Liver (tissue), 8 donors: ENCODE measurements at regions not wholly inside any gene's neighbourhood (a gene's known extent, or its start where the extent isn't known, plus 50 kb on each side); places are given as distances from the start of the nearest gene placed in this dataset.

Experiments used
- DNase-seq: peaks from one replicate; pipeline ENCODE4 v3.0.0-alpha.2; 2017; ENCODE audit warnings: low spot score
- H3K27ac ChIP-seq, 2 donors: one replicate each; pipeline ENCODE4 v1.7.0; 2013; ENCODE audit warnings: inconsistent platforms in 2 of 2, low read length in 2 of 2, control low read depth in 1 of 2, low read depth in 1 of 2, mild to moderate bottlenecking in 1 of 2
- H3K27me3 ChIP-seq, 4 donors: one replicate each; pipeline versions ENCODE4 v1.6.1 to v1.7.0; 2013; ENCODE audit warnings: low read length in 3 of 4, inconsistent platforms in 1 of 4, mild to moderate bottlenecking in 1 of 4, moderate library complexity in 1 of 4; ENCODE audit not compliant: control insufficient read depth in 4 of 4, insufficient read depth in 4 of 4
- H3K36me3 ChIP-seq, 4 donors: one replicate each; pipeline versions ENCODE4 v1.6.1 to v1.7.0; 2013; ENCODE audit warnings: low read length in 3 of 4, mild to moderate bottlenecking in 3 of 4, low read depth in 1 of 4, moderate library complexity in 1 of 4; ENCODE audit not compliant: control insufficient read depth in 4 of 4, insufficient read depth in 3 of 4
- H3K4me1 ChIP-seq, 4 donors: one replicate each; pipeline versions ENCODE4 v1.6.1 to v1.7.0; 2013; ENCODE audit warnings: low read length in 3 of 4, mild to moderate bottlenecking in 3 of 4, moderate library complexity in 1 of 4; ENCODE audit not compliant: control insufficient read depth in 4 of 4, insufficient read depth in 4 of 4
- H3K4me3 ChIP-seq, 3 donors: one replicate each; pipeline versions ENCODE4 v1.6.1 to v1.7.0; 2013; ENCODE audit warnings: low read length in 3 of 3, control low read depth in 1 of 3, low read depth in 1 of 3, mild to moderate bottlenecking in 1 of 3
- H3K9ac ChIP-seq, 2 donors: one replicate each; pipeline ENCODE4 v1.7.0; 2013; ENCODE audit warnings: low read length in 2 of 2, mild to moderate bottlenecking in 2 of 2, moderate library complexity in 2 of 2, control low read depth in 1 of 2, low read depth in 1 of 2
- H3K9me3 ChIP-seq, 4 donors: one replicate each; pipeline versions ENCODE4 v1.6.1 to v1.7.0; 2013; ENCODE audit warnings: low read length in 3 of 4; ENCODE audit not compliant: control insufficient read depth in 4 of 4
- ATF3 ChIP-seq: IDR thresholded peaks from 2 replicates; pipeline ENCODE4 v1.6.1; 2016; ENCODE audit warnings: antibody characterized with exemption
- CTCF ChIP-seq: fragments of 150-350 bp; IDR thresholded peaks from 2 replicates; pipeline ENCODE4 v1.5.1; 2017; ENCODE audit warnings: improper control_type of control experiment, low read depth, low read length; ENCODE audit not compliant: missing input control
- EGR1 ChIP-seq, 2 donors: IDR thresholded peaks; 2 replicates each; pipeline ENCODE4 v1.6.1; 2016 to 2018; ENCODE audit warnings: antibody characterized with exemption in 2 of 2, low read depth in 2 of 2
- FOXA1 ChIP-seq: IDR thresholded peaks from 2 replicates; pipeline ENCODE4 v1.6.1; 2016; ENCODE audit warnings: antibody characterized with exemption
- FOXA2 ChIP-seq: IDR thresholded peaks from 2 replicates; pipeline ENCODE4 v1.6.1; 2016; ENCODE audit warnings: antibody characterized with exemption
- GABPA ChIP-seq, 2 donors: IDR thresholded peaks in 1 of 2; conservative IDR thresholded peaks in 1 of 2; 2 replicates each; pipeline ENCODE4 v1.6.1; 2016; ENCODE audit warnings: antibody characterized with exemption in 2 of 2, mild to moderate bottlenecking in 1 of 2, moderate library complexity in 1 of 2
- HNF4A ChIP-seq, 2 donors: conservative IDR thresholded peaks; 2 replicates each; pipeline ENCODE4 v1.6.1; 2016; ENCODE audit warnings: antibody characterized with exemption in 2 of 2, mild to moderate bottlenecking in 2 of 2
- HNF4G ChIP-seq: IDR thresholded peaks from 2 replicates; pipeline ENCODE4 v1.6.1; 2016; ENCODE audit warnings: antibody characterized with exemption
- JUND ChIP-seq, 2 donors: IDR thresholded peaks; 2 replicates each; pipeline ENCODE4 v1.6.1; 2016; ENCODE audit warnings: antibody characterized with exemption in 2 of 2
- MAX ChIP-seq: IDR thresholded peaks from 2 replicates; pipeline ENCODE4 v1.6.1; 2016; ENCODE audit warnings: antibody characterized with exemption
- RAD21 ChIP-seq, 2 donors: IDR thresholded peaks; 2 replicates each; pipeline ENCODE4 v1.6.1; 2016; ENCODE audit warnings: antibody characterized with exemption in 2 of 2, mild to moderate bottlenecking in 2 of 2
- RXRA ChIP-seq, 2 donors: IDR thresholded peaks; 2 replicates each; pipeline ENCODE4 v1.6.1; 2017 to 2018; ENCODE audit warnings: antibody characterized with exemption in 2 of 2, mild to moderate bottlenecking in 1 of 2
- SP1 ChIP-seq: IDR thresholded peaks from 2 replicates; pipeline ENCODE4 v1.6.1; 2018; ENCODE audit warnings: antibody characterized with exemption, mild to moderate bottlenecking
- TAF1 ChIP-seq: conservative IDR thresholded peaks from 2 replicates; pipeline ENCODE4 v1.6.1; 2016; ENCODE audit warnings: antibody characterized with exemption, mild to moderate bottlenecking
- YY1 ChIP-seq: IDR thresholded peaks from 2 replicates; pipeline ENCODE4 v1.6.1; 2016; ENCODE audit warnings: antibody characterized with exemption, mild to moderate bottlenecking
- ZBTB33 ChIP-seq: IDR thresholded peaks from 2 replicates; pipeline ENCODE4 v1.6.1; 2016; ENCODE audit warnings: antibody characterized with exemption
- WGBS: extraction: QIAGEN DNeasy Blood & Tissue Kit; methylation state at CpG from one replicate; pipeline ENCODE4 v1.1.7; 2013; 5-methylcytosine and 5-hydroxymethylcytosine counted together
- donor health status: healthy.
- donor health status: healthy.
- donor health status: healthy.
- donor health status: healthy.
- donor health status: healthy.

GRCh38 chr6:14310960-14311359 is 193.4 kb downstream of the CD83 start (continued):
- TF ChIP-seq JUND (IDR thresholded peaks at IDR 0.05) (peak in 1 of 2 donors; percentile 52), FOXA1 (peak; percentile 13), MAX (peak; percentile 69), YY1 (peak; percentile 80), RAD21 (IDR thresholded peaks at IDR 0.05) (peak; percentile 38 to 41), HNF4A (conservative IDR thresholded peaks at IDR 0.05) (peak; percentile 38 to 62), EGR1 (IDR thresholded peaks at IDR 0.05; ENCODE audit: low read depth in 2 of 2) (no peak)

- WGBS = 91% methylated on average over 6 of the region's 6 CpGs
- peaks cover 14 to 32% (median 27%) of the 10 kb centered on the region in 4 donors for H3K4me1 ChIP-seq
- no peak for TF ChIP-seq SP1
- no peak for TF ChIP-seq HNF4A (conservative IDR thresholded peaks at IDR 0.05)
- no peak for TF ChIP-seq RAD21 (IDR thresholded peaks at IDR 0.05)
- TF ChIP-seq HNF4G = no peak
- no peak overlapping the region for H3K9ac ChIP-seq
- no peaks in the 10 kb centered on the region for H3K27me3 ChIP-seq
- H3K27ac ChIP-seq = no peak overlapping the region
- no peaks in the 10 kb centered on the region for H3K9me3 ChIP-seq
- DNase-seq = no peak
- no peak overlapping the region for H3K4me3 ChIP-seq
- no peaks in the 10 kb centered on the region for H3K36me3 ChIP-seq
These were observed 195.0 kb downstream of the CD83 start for GRCh38 chr6:14312587-14312986.

GRCh38 chr6:14313248-14313647 is 195.7 kb downstream of the CD83 start:
- DNase-seq = no peak
- Histone ChIP-seq H3K27me3 (no peaks in the 10 kb centered on the region), H3K36me3 (no peaks in the 10 kb centered on the region), H3K27ac (no peak overlapping the region), H3K9ac (no peak overlapping the region), H3K4me1 (peaks cover 14 to 32% (median 27%) of the 10 kb centered on the region in 4 donors), H3K4me3 (no peak overlapping the region), H3K9me3 (no peaks in the 10 kb centered on the region)
- no peak for TF ChIP-seq YY1
- no peak for TF ChIP-seq CTCF
- no peak for TF ChIP-seq ZBTB33
- TF ChIP-seq SP1 = no peak
- TF ChIP-seq GABPA (IDR thresholded peaks at IDR 0.05 in 1 of 2, conservative IDR thresholded peaks at IDR 0.05 in 1 of 2) = no peak
- no peak for TF ChIP-seq HNF4G
- TF ChIP-seq ATF3 = no peak
- no peak for TF ChIP-seq TAF1
- TF ChIP-seq RXRA (IDR thresholded peaks at IDR 0.05) = no peak
- no peak for TF ChIP-seq FOXA2
- TF ChIP-seq MAX = no peak
- no peak for TF ChIP-seq JUND (IDR thresholded peaks at IDR 0.05)
- WGBS = 91% methylated on average over 2 of the region's 2 CpGs
